Dermis blood vessel endothelial cell (primary cell): ENCODE measurements at regions not wholly inside any gene's neighbourhood (a gene's known extent, or its start where the extent isn't known, plus 50 kb on each side); places are given as distances from the start of the nearest gene placed in this dataset.

ENCODE experiments used
- DNase-seq: peaks from one replicate; pipeline ENCODE4 v3.0.0; 2010

DNA sequence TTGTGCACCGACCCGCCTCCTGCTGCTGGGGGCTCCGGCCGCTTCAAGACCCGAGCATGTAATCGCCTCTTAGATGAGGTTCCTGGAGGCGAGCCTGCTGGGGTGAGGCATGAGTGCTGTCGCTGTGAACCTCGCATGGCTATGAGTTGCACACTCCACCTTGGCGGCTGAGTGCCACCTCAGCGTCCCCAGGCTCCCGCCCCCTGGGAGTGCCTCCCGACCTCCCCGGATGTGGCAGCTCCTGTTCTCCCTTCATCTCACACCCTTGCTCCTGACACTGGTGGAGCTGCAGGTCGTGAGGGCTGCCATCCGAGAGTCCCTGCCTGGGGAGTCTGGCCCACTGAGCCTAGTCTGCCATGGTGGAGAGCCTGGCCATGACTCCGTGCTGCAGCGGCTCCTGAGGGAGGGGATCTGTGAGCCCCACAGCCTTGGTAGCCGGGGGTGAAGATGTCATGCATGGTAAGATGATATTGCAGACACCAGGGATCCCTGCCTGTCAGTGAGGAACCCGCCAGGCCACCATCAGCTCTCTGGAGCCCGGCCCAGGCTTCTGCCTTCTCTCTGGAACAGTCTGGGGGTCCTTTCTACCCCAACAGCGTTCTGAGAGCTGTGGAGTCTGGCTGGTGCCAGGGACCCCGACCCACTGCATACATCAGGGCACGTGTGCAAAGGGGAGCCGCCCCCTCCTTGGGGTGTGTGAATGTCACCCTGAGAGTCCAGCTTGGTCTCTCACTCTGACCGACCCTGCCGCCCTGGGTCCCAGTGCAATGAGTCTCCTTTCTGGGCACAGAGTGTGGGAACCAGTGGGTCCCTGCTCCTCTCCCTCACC, 61.6 kb upstream of the HS6ST1 start:
- no peak for DNase-seq

- DNase-seq, result no peak
These were observed 62.6 kb upstream of the HS6ST1 start for GRCh38 chr2:128380961-128381938.

- no peak for DNase-seq
These were observed 65.8 kb upstream of the HS6ST1 start for GRCh38 chr2:128384446-128384845.

- no peak for DNase-seq
These were observed 66.3 kb upstream of the HS6ST1 start for GRCh38 chr2:128384956-128385355.

- DNase-seq, result no peak
These were observed 66.7 kb upstream of the HS6ST1 start for GRCh38 chr2:128385365-128385764.

DNA sequence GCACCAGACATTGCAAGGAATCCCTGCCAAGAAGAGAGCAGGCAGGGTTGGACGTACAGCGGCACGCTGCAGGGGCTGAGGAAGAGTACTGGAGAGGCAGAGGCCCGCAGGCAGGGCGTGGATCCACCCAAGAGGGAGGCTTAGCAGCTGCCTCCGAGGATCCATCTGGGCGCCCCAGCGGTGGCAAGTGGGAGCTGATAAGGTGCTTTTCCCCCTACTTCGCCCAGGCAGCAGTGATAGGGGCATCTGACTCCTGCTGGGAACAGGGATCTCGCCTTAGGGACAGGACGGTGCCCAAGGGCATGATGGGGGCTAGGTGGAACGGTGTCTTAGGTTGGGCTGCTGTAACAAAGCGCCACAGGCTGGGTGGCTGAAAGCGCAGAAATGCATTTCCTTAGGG, 67.4 kb upstream of the HS6ST1 start:
- no peak for DNase-seq

DNA sequence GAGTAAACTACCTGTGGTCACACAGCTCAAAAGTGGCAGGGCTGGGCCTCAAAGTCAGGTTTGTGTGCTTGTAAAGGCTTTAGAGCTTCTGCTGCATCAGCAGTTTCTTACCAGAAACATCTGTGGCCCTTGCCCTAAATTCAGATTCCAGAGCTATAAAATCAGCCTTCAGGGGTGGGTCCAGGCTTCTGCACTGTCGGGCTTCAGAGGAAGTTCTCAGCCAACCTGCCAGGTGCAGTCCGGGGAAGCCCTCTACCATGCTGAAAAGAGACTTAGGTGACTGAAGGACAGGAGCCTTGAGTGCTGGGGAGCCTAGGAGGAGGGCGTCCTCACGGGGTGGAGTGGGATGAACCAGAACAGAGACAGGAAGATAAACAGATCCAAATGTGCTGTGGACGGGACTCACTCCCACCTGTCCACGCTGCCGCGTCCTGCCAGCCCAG, 69.9 kb upstream of the HS6ST1 start:
- no peak for DNase-seq

GRCh38 chr2:128389388-128390086, 70.9 kb upstream of the HS6ST1 start:
- no peak for DNase-seq

GRCh38 chr2:128390256-128390990, 71.8 kb upstream of the HS6ST1 start:
- DNase-seq, result no peak

DNA sequence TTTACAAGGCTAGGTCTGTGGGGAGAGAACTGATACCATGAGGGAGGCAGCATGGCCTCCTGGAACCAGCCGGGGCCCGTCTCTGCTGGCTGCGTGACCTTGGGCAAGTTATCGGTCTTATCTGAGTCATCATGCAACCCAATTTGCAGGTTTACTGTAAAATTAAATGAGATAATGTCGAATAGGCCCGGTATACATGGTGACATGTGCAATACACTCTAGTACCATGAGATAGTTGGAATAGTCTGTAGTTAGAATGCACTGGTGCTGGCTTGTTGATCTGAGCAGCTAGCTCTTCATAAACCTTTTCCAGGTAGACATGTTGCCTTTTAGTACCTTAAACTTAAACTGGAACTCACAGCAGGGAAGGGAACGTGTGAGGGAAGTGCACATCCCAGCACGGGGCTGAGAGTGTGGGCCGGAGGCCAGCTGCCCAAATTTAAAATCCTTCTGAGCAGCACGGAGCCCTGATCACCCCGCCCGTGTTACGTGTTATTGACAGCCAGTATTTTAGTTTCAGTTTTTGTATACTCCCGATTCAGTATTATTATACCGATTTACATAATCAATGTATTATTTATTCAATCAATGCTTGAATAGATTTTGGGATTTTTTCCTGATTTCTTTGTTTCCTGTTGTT, 72.4 kb upstream of the HS6ST1 start:
- no peak for DNase-seq

- no peak for DNase-seq
These were observed 73.0 kb upstream of the HS6ST1 start for GRCh38 chr2:128391679-128392078.

- DNase-seq, result no peak
These were observed 73.5 kb upstream of the HS6ST1 start for GRCh38 chr2:128392207-128392606.

DNA sequence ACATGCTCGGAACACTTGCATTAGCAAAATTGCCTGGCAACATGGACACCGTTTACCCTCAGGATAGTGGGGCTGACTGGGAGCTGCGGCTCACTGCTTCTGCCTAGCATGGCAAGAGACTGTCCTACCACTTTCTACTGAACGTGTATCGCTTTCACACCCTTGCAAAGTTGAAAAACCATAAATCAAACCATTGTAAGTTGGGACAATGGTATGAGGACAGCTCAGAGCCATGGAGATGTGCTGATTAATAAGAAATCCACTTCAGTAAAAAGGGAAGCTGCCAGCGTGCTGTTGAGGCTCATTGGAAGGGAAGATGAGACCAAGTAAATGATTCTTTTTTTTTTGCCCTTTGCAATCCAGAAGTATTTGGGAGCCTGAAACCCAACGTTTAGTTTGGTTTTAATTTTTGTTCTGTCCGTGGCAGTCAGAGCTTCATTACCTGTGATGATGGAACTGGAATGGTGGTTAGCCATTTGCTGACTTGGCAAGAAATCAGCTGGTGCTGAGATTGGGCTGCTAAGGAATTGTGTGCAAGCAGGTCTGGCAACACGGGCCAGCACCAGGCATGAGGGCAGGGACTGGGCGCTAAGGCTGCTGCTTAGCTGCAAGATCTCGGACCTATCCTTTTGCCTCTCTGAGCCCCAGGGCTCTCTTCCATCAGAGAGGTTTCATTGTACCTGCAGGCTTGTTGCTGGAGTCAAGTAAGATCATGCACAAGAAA, 75.5 kb upstream of the HS6ST1 start:
- no peak for DNase-seq

- no peak for DNase-seq
These were observed 76.5 kb upstream of the HS6ST1 start for GRCh38 chr2:128395196-128395595.

DNA sequence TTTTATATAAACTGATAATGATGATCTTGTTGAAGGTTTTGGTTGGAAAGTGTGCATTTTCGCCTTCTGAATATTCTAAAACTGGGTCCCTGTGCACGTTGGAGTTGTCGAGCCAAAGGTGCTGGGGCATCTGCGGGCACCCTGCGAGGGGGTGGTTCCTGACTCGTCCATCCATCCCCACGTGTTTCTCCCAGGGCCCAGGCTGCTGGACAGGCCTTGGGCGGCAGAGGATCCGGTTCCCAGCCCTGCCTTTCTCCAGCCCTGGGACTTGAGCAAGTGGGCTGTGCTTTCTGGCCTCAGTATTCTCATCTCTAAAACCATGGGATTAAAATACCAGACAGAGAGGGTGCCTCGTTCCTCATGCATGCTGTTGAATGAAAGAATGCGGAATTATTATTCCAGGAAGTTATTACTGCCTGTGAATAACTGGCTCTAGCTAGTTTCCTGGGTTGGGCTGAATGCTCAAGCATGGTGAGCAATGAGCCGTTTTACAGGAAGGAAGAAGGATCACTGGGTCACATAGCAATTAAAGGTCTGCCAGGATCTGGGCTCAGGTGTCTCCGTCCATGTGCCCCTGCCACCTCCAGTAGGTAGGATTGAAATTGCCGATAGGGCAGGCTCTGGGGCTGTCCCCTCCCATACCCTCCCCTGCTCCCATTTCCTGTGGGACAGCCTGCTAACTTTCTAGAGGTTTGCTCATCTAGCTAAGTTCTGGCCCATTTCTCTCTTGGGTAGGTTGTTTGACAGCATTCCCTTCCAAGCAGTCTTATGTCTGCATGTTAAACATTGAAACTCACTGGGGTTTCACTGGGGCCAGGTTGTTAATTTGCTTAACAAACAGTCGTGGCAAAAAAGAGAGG, 77.2 kb upstream of the HS6ST1 start:
- DNase-seq, result peak; percentile 65

GRCh38 chr2:128396500-128396891, 77.8 kb upstream of the HS6ST1 start:
- DNase-seq, result no peak

GRCh38 chr2:128396946-128397345, 78.3 kb upstream of the HS6ST1 start:
- no peak for DNase-seq

GRCh38 chr2:128399256-128399655, 80.6 kb upstream of the HS6ST1 start:
- no peak for DNase-seq

DNA sequence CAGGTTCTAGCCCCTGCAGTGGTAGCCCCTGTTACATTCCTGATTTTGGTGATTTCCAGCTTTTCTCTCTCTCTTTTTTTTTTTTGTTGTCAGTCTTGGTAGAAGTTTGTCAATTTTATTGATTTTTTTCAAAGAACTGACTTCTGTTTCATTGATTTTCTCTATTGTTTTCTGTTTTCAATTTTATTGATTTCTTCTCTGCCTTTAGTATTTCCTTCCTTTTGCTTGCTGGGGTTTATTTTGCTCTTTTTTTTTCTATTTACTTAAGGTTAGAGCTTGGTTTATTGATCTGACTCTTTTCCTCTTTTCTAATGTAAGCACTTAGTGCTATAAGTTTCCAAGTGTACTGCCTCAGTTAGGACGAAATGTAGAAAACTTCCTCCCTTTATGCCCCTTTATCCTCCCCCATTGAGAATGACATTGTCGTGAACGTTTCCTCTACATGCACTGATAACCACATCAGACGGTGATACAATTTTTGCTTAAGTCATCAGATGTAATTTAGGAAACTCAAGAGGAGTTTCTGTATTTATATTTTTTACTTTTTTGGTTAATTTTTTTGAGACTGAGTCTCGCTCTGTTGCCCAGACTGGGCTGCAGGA, 81.1 kb upstream of the HS6ST1 start:
- no peak for DNase-seq

GRCh38 chr2:128401680-128402079, 83.0 kb upstream of the HS6ST1 start:
- DNase-seq, result no peak
